ENCODE measurements at regions not wholly inside any gene's neighbourhood (a gene's known extent, or its start where the extent isn't known, plus 50 kb on each side); places are given as distances from the start of the nearest gene placed in this dataset.

DNA sequence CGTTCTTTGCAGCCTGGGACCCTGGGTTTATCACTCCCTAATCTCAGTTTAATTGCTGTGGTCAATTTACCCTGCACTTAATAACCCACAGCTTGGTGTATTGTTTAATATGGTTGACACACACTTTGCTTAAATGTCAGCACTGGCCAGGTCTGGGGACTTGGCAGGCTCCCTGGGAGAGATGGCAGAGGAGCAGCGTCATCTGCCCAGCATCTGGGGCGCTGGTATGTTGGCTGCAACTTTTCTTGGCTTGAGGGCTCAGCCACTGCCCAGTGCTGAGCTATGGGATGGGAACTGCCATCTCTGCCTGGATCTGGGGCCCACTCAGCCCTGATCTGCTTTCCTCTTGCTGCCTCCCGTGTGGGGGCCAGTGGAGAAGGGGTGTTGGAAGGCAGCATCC lies 115.7 kb upstream of the IRX3 start:
- intact Hi-C loops (cut with DNase I, micrococcal nuclease), result no loop called here
- no peaks in the 10 kb centered on the region for H3K36me3 ChIP-seq (ENCODE audit: low read depth)
- no peaks in the 10 kb centered on the region for H3K9me3 ChIP-seq
- ATAC-seq, result no peak
- TF ChIP-seq, protein P1, sequence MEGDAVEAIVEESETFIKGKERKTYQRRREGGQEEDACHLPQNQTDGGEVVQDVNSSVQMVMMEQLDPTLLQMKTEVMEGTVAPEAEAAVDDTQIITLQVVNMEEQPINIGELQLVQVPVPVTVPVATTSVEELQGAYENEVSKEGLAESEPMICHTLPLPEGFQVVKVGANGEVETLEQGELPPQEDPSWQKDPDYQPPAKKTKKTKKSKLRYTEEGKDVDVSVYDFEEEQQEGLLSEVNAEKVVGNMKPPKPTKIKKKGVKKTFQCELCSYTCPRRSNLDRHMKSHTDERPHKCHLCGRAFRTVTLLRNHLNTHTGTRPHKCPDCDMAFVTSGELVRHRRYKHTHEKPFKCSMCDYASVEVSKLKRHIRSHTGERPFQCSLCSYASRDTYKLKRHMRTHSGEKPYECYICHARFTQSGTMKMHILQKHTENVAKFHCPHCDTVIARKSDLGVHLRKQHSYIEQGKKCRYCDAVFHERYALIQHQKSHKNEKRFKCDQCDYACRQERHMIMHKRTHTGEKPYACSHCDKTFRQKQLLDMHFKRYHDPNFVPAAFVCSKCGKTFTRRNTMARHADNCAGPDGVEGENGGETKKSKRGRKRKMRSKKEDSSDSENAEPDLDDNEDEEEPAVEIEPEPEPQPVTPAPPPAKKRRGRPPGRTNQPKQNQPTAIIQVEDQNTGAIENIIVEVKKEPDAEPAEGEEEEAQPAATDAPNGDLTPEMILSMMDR (IDR thresholded peaks at IDR 0.05), result no peak
- no peaks in the 10 kb centered on the region for H3K4me1 ChIP-seq (ENCODE audit: low read depth)
- DNase-seq, result no peak
- H3K4me3 ChIP-seq, result no peak overlapping the region

DNA sequence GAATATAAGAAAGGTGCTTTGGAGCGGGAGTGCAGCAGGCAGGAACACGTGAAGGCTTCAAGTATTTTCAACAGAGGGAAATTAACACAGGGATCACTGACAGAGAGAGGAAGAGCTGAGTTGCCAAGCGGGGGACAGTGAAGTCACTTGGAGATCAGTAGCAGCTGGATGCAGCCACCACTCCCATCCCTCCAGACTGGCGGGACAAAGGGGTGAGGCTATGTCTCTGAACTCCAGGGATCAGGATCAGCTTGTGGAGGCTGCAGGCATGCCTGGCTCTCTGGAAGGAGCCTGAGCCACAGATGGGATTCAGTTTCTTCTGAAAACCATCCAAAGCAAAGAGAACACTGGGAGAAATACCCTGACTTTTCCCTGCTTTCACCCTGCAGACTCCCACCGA lies 113.7 kb upstream of the IRX3 start:
- intact Hi-C loops (cut with DNase I, micrococcal nuclease), result no loop called here
- H3K4me3 ChIP-seq, result no peak overlapping the region

GRCh38 chr16:54398986-54399385 lies 112.4 kb upstream of the IRX3 start:
- H3K9me3 ChIP-seq, result no peaks in the 10 kb centered on the region
- intact Hi-C loops (cut with DNase I, micrococcal nuclease), result no loop called here
- H3K4me3 ChIP-seq, result no peak overlapping the region
- H3K4me1 ChIP-seq (ENCODE audit: low read depth), result no peaks in the 10 kb centered on the region
- TF ChIP-seq, protein P1 (IDR thresholded peaks at IDR 0.05), result no peak
- no peak for ATAC-seq
- DNase-seq, result no peak
- H3K36me3 ChIP-seq (ENCODE audit: low read depth), result no peaks in the 10 kb centered on the region

More for the DNA sequence above, 113.7 kb upstream of the IRX3 start:
- Histone ChIP-seq H3K36me3 (ENCODE audit: low read depth) (no peaks in the 10 kb centered on the region), H3K4me1 (ENCODE audit: low read depth) (no peaks in the 10 kb centered on the region), H3K9me3 (no peaks in the 10 kb centered on the region)
- DNase-seq (no peak), ATAC-seq (no peak)
- TF ChIP-seq, protein P1 (IDR thresholded peaks at IDR 0.05), result no peak

DNA sequence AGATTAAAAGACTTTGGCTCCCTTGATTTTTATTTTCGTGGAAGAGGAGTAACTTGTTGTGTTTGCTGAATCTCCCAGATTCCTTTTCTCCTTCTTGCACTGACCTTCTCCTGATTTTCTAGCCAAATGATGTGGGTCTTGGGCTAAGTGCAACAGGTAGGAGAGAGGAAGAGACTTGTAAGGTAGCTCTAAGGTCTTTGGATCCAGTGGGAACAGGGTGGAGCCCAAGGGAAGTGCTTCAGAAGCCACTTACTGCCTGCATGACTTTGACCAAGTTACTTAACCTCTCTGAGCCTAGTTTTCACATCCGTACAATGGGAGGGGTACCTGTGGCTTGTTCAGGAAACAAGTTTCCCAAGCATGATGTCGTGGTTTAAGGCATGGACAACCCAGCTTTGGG lies 111.3 kb upstream of the IRX3 start:
- no peak for ATAC-seq
- intact Hi-C loops (cut with DNase I, micrococcal nuclease), result no loop called here

DNA sequence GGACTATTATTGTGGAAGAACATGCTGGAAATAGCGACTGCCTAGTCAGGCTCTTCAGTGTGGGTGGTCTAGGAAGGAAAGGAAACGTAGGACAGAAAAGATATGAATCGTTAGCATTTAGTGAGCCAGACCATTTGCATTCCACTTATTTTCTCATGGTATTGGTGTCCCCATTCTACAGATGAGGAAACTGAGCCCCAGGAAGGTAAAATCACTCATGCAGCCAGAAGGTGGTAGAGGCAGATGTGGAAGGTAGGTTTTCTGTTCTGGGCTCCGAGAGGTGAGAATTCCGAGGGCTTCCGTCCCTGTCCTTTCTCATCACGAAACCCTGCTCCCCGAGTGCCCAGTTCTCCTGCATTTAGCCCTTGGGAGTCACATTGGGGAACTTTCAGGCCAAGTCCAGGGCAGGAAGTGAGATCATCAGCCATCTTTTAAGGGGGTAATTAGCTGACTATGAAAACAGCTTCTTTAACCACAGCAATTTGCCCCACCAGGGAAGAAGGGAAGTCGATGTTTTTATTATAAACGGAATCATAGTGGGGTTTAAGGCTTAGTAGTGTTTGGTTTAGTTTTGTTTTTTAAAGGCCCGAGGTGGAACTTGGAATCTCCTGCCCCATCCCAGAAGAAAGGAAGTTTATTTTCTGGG lies 110.7 kb upstream of the IRX3 start:
- Histone ChIP-seq H3K4me3 (no peak overlapping the region), H3K9me3 (no peaks in the 10 kb centered on the region), H3K36me3 (ENCODE audit: low read depth) (no peaks in the 10 kb centered on the region), H3K4me1 (ENCODE audit: low read depth) (no peaks in the 10 kb centered on the region)
- intact Hi-C loops (cut with DNase I, micrococcal nuclease), result no loop called here
- DNase-seq (no peak), ATAC-seq (no peak)
- TF ChIP-seq, protein P1 (IDR thresholded peaks at IDR 0.05), result no peak

More for the DNA sequence above, 111.3 kb upstream of the IRX3 start:
- H3K36me3 ChIP-seq (ENCODE audit: low read depth), result no peaks in the 10 kb centered on the region
- no peak for DNase-seq
- no peaks in the 10 kb centered on the region for H3K4me1 ChIP-seq (ENCODE audit: low read depth)
- no peak overlapping the region for H3K4me3 ChIP-seq
- H3K9me3 ChIP-seq, result no peaks in the 10 kb centered on the region
- TF ChIP-seq, protein P1 (IDR thresholded peaks at IDR 0.05), result no peak
